ENCODE measurements at regions not wholly inside any gene's neighbourhood (a gene's known extent, or its start where the extent isn't known, plus 50 kb on each side); places are given as distances from the start of the nearest gene placed in this dataset.

DNA sequence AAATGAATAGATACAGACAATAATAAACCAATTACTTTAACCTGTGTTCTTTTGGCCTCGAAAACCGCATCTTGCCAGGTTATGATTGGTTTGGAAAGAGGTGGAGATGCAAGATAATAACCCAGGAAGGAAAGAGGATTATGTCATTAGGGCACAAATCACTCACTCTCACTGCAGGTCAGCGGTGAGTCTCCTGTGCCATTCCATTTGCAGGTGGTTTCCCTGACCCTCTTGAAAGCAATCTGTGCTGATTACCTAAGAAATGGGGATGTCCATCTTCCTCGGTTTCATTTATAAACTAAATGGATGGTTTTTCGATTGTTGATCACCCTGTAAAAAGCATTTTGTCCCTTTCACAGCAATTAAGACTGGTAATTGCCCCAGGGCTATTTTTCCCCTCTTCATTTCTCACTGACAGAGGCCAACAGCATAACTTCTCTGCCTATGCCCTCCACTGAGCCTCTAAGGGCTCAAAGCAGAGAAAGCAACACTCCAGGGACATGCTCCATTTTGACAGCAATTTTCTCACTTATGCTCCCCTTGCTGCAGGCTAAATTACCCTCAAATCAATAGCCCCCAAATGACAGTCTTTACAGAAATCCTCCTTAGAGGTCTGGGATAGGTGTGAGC is 257.5 kb downstream of the IPMK start:
- intact Hi-C loops (cut with micrococcal nuclease): no loop called here
- DNase-seq (no peak), ATAC-seq (no peak)
- no peaks in the 10 kb centered on the region for H3K4me1 Mint-ChIP-seq (ENCODE audit: low read depth)
- no peak overlapping the region for H3K4me3 Mint-ChIP-seq
- TF ChIP-seq CTCF (IDR thresholded peaks at IDR 0.05): no peak
- H3K36me3 Mint-ChIP-seq (ENCODE audit: low read depth): no peaks in the 10 kb centered on the region
- H3K9me3 Mint-ChIP-seq: no peaks in the 10 kb centered on the region
- CTCF ChIA-PET: no interaction called here
- no peaks in the 10 kb centered on the region for H3K27me3 Mint-ChIP-seq
- POLR2A ChIA-PET: no interaction called here
- H3K27ac Mint-ChIP-seq: no peak overlapping the region

DNA sequence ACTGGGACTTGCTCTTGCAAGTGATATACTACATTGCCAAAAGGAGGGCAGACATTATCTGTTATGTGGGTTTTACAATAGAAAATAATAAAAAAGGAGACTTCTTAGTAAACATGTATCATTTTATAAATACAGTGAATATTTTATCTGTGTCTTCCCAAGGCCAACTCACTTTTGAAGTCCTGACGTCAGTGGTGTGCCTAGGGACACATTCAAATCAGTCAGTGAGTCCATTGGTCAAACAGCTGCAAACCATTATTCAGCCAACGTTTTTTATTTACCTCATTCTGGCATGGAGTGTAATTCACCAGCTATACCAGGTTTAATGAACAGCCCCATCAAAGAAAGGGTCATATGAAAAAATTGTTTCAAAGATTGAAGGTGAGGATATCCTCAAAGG is 263.7 kb downstream of the IPMK start:
- no peak overlapping the region for H3K4me3 Mint-ChIP-seq
- no peak overlapping the region for H3K27ac Mint-ChIP-seq
- ChIA-PET CTCF (no interaction called here), POLR2A (no interaction called here)
- no peaks in the 10 kb centered on the region for H3K36me3 Mint-ChIP-seq (ENCODE audit: low read depth)
- intact Hi-C loops (cut with micrococcal nuclease): no loop called here
- TF ChIP-seq CTCF (IDR thresholded peaks at IDR 0.05): no peak
- no peaks in the 10 kb centered on the region for H3K27me3 Mint-ChIP-seq
- DNase-seq (no peak), ATAC-seq (no peak)
- H3K4me1 Mint-ChIP-seq (ENCODE audit: low read depth): no peaks in the 10 kb centered on the region
- H3K9me3 Mint-ChIP-seq: no peaks in the 10 kb centered on the region

- ATAC-seq: no peak
- Mint-ChIP-seq H3K4me1 (ENCODE audit: low read depth) (no peaks in the 10 kb centered on the region), H3K4me3 (no peak overlapping the region), H3K9me3 (no peaks in the 10 kb centered on the region), H3K36me3 (ENCODE audit: low read depth) (no peaks in the 10 kb centered on the region), H3K27ac (no peak overlapping the region), H3K27me3 (no peaks in the 10 kb centered on the region)
- ChIA-PET CTCF (interaction anchor here (0.9 kb wide), 1 partner anchor 64 kb away, joined by 3 read pairs; no protein-coding TSS in a partner anchor), POLR2A (no interaction called here)
- no peak for TF ChIP-seq CTCF (IDR thresholded peaks at IDR 0.05)
- DNase-seq: no peak
- intact Hi-C loops (cut with micrococcal nuclease): no loop called here
Observed at GRCh38 chr10:58001159-58001558, 266.5 kb downstream of the IPMK start.

- H3K4me3 Mint-ChIP-seq: no peak overlapping the region
- POLR2A ChIA-PET: no interaction called here
- no peaks in the 10 kb centered on the region for H3K36me3 Mint-ChIP-seq (ENCODE audit: low read depth)
- CTCF ChIA-PET: no interaction called here
- H3K9me3 Mint-ChIP-seq: no peaks in the 10 kb centered on the region
- H3K4me1 Mint-ChIP-seq (ENCODE audit: low read depth): no peaks in the 10 kb centered on the region
- no peak overlapping the region for H3K27ac Mint-ChIP-seq
- no peaks in the 10 kb centered on the region for H3K27me3 Mint-ChIP-seq
- DNase-seq (no peak), ATAC-seq (no peak)
- intact Hi-C loops (cut with micrococcal nuclease): no loop called here
- no peak for TF ChIP-seq CTCF (IDR thresholded peaks at IDR 0.05)
Observed at GRCh38 chr10:57996536-57996935, 271.2 kb downstream of the IPMK start.

DNA sequence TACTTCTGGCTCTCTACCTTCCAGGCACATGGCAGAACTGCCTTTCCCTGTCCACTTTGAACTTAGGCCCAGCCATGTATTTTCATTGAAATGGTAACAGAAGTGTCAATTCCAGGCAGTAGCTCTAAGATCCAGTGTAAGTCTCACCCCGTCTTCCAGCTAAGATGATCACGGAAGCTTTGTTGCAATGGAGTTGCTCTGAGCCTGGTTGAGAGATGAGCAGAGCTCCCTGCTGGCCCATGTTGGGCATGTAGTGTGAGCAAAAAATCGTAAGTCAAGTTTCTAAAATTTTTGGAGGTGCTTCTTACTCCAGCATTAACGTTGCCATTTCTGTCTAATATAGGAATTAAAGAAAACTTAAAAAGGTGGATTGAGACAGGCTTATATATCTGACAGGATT is 274.4 kb downstream of the IPMK start:
- H3K27me3 Mint-ChIP-seq: no peaks in the 10 kb centered on the region
- TF ChIP-seq CTCF (IDR thresholded peaks at IDR 0.05): no peak
- H3K9me3 Mint-ChIP-seq: no peaks in the 10 kb centered on the region
- no peaks in the 10 kb centered on the region for H3K36me3 Mint-ChIP-seq (ENCODE audit: low read depth)
- ATAC-seq (no peak), DNase-seq (no peak)
- H3K4me3 Mint-ChIP-seq: no peak overlapping the region
- CTCF ChIA-PET: interaction anchor here (1.2 kb wide), 1 partner anchor 10 kb away, joined by 3 read pairs; no protein-coding TSS in a partner anchor
- POLR2A ChIA-PET: no interaction called here
- H3K4me1 Mint-ChIP-seq (ENCODE audit: low read depth): no peaks in the 10 kb centered on the region
- no peak overlapping the region for H3K27ac Mint-ChIP-seq
- intact Hi-C loops (cut with micrococcal nuclease): no loop called here

Measured in activated CD8-positive, alpha-beta T cell treated with anti-CD3 and anti-CD28 coated beads for 36 hours (primary cell).